ENCODE measurements at regions not wholly inside any gene's neighbourhood (a gene's known extent, or its start where the extent isn't known, plus 50 kb on each side); places are given as distances from the start of the nearest gene placed in this dataset.

DNA sequence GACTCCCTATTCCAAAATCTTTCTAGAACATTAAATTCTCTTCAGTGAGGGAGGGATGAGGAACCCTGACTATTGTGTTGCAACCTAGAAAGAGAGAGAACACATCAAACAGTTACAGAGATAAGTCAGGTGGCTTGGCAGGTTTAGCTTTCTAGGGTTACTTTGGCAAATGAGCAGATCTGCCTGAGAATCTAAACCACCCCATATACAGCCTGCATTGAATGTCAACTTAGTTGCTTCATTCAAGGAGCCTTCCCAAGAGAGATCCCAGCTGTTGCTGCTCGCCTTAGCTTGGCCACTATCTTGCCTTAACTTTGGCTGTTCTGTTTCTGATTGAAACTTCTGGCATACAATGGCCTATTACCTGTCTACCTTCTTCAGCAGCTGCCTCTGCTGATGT lies 74.7 kb upstream of the TCF21 start:
- ATAC-seq = no peak
- Mint-ChIP-seq H3K36me3 (ENCODE audit: low read depth) (no peaks in the 10 kb centered on the region), H3K9me3 (no peaks in the 10 kb centered on the region), H3K27ac (no peak overlapping the region), H3K27me3 (peaks cover 16% of the 10 kb centered on the region), H3K4me3 (no peak overlapping the region), H3K4me1 (ENCODE audit: low read depth) (peaks cover 5% of the 10 kb centered on the region)
- no peak for DNase-seq
- no peak for TF ChIP-seq CTCF (IDR thresholded peaks at IDR 0.05)
- ChIA-PET CTCF (interaction anchor here (0.6 kb wide), 1 partner anchor 106 kb away, joined by 3 read pairs; no protein-coding TSS in a partner anchor), POLR2A (no interaction called here)
- intact Hi-C loops (cut with micrococcal nuclease) = no loop called here

GRCh38 chr6:133814797-133815196 lies 74.1 kb upstream of the TCF21 start:
- POLR2A ChIA-PET = no interaction called here
- Mint-ChIP-seq H3K27me3 (peaks cover 16% of the 10 kb centered on the region), H3K27ac (no peak overlapping the region), H3K4me3 (no peak overlapping the region), H3K36me3 (ENCODE audit: low read depth) (no peaks in the 10 kb centered on the region), H3K4me1 (ENCODE audit: low read depth) (peaks cover 5% of the 10 kb centered on the region), H3K9me3 (no peaks in the 10 kb centered on the region)
- ATAC-seq (peak; percentile 27), DNase-seq (peak; percentile 8)
- no peak for TF ChIP-seq CTCF (IDR thresholded peaks at IDR 0.05)
- CTCF ChIA-PET = interaction anchor here (1.7 kb wide), 1 partner anchor 101 kb away, joined by 4 read pairs; no protein-coding TSS in a partner anchor
- intact Hi-C loops (cut with micrococcal nuclease) = no loop called here

DNA sequence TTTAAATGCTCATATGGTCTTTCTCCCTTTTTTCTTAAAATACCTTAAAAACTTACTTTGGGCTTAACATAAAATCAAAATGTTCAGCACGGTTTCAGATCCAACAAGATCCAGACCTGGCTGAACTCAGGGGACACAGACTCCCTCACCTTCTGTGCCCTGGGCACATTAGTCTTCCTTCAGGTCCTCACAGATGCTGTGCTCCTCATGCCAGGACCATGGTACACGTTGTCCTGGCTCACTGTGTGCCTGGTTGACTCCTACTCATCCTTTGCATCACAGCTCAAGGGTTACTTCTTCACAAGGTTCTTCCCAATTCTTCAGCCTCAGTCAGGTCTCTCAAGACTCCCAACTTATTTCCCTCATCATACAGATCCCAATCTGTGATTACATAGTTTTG lies 73.6 kb upstream of the TCF21 start:
- intact Hi-C loops (cut with micrococcal nuclease) = no loop called here
- CTCF ChIA-PET = interaction anchor here (0.7 to 1.7 kb wide), 2 partner anchors 100 to 1396 kb away, joined by 3 to 4 read pairs; no protein-coding TSS in a partner anchor
- peaks cover 16% of the 10 kb centered on the region for H3K27me3 Mint-ChIP-seq
- peaks cover 5% of the 10 kb centered on the region for H3K4me1 Mint-ChIP-seq (ENCODE audit: low read depth)
- ATAC-seq (no peak), DNase-seq (no peak)
- no peak for TF ChIP-seq CTCF (IDR thresholded peaks at IDR 0.05)
- H3K36me3 Mint-ChIP-seq (ENCODE audit: low read depth) = no peaks in the 10 kb centered on the region
- no peak overlapping the region for H3K27ac Mint-ChIP-seq
- H3K9me3 Mint-ChIP-seq = no peaks in the 10 kb centered on the region
- no peak overlapping the region for H3K4me3 Mint-ChIP-seq
- POLR2A ChIA-PET = no interaction called here

- peaks cover 5% of the 10 kb centered on the region for H3K4me1 Mint-ChIP-seq (ENCODE audit: low read depth)
- intact Hi-C loops (cut with micrococcal nuclease) = no loop called here
- no peak for TF ChIP-seq CTCF (IDR thresholded peaks at IDR 0.05)
- H3K36me3 Mint-ChIP-seq (ENCODE audit: low read depth) = no peaks in the 10 kb centered on the region
- no peak overlapping the region for H3K4me3 Mint-ChIP-seq
- H3K27ac Mint-ChIP-seq = no peak overlapping the region
- H3K9me3 Mint-ChIP-seq = no peaks in the 10 kb centered on the region
- POLR2A ChIA-PET = no interaction called here
- no peak for ATAC-seq
- DNase-seq = no peak
- CTCF ChIA-PET = interaction anchor here (0.6 to 2.7 kb wide), 7 partner anchors 11 to 1397 kb away, joined by 3 to 11 read pairs (median 4); no protein-coding TSS in a partner anchor
- peaks cover 15% of the 10 kb centered on the region for H3K27me3 Mint-ChIP-seq
These were observed 72.7 kb upstream of the TCF21 start for GRCh38 chr6:133816171-133816570.

DNA sequence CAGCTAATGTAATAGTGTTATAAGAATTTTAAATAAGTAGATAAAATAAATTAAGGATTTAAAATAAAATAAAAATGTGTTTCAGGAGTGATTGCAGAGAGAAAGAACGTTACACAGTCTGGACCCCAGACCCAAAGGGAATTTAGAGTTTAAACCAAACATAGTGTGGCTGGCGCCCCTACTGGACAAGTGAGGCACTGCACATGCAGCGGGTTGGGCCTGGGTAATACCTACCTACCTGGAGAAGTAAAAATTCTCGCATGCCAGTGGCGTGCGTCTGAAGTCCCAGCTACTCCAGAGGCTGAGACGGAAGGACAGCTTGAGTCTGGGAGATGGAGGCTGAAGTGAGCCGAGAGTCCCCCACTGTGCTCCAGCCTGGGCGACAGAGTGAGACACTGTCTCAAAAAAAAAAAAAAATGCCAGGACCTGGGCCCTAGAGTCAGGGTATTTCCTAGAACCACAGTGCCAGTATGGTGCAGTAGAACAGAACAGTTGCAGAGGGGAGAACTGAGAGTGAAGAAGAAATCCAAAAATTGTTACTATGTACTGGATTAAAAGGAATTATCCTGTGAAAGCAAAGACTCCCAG lies 71.4 kb upstream of the TCF21 start:
- Mint-ChIP-seq H3K36me3 (ENCODE audit: low read depth) (no peaks in the 10 kb centered on the region), H3K27ac (no peak overlapping the region), H3K9me3 (no peaks in the 10 kb centered on the region), H3K27me3 (peaks cover 9% of the 10 kb centered on the region), H3K4me1 (ENCODE audit: low read depth) (peaks cover 5% of the 10 kb centered on the region), H3K4me3 (no peak overlapping the region)
- peak; percentile 64 for ATAC-seq
- DNase-seq = peak; percentile 62
- intact Hi-C loops (cut with micrococcal nuclease) = no loop called here
- ChIA-PET POLR2A (interaction anchor here (0.6 kb wide), 1 partner anchor 1003 kb away, joined by 3 read pairs; the partner anchor contains the start of gene RPS12), CTCF (interaction anchor here (0.7 to 2.7 kb wide), 10 partner anchors 19 to 111 kb away, joined by 3 to 11 read pairs (median 4); no protein-coding TSS in a partner anchor)
- peak; percentile 93 for TF ChIP-seq CTCF (IDR thresholded peaks at IDR 0.05)

Data from activated CD8-positive, alpha-beta T cell treated with anti-CD3 and anti-CD28 coated beads for 36 hours (primary cell).